GM12872 (cell line): ENCODE measurements at regions not wholly inside any gene's neighbourhood (a gene's known extent, or its start where the extent isn't known, plus 50 kb on each side); places are given as distances from the start of the nearest gene placed in this dataset.

Source experiments
- CTCF ChIP-seq: IDR thresholded peaks from 3 replicates; pipeline ENCODE4 v1.5.1; 2011; ENCODE audit warnings: low read depth, mild to moderate bottlenecking, low read length, moderate library complexity; ENCODE audit not compliant: insufficient read depth

GRCh38 chr4:80145739-80146138, 51.6 kb upstream of the PRDM8 start:
- TF ChIP-seq CTCF, result no peak

- no peak for TF ChIP-seq CTCF
Measured at GRCh38 chr4:80144676-80145470, 52.4 kb upstream of the PRDM8 start.

- no peak for TF ChIP-seq CTCF
Measured at GRCh38 chr4:80143307-80143679, 54.0 kb upstream of the PRDM8 start.

- no peak for TF ChIP-seq CTCF
Measured at GRCh38 chr4:80142394-80143306, 54.7 kb upstream of the PRDM8 start.

- TF ChIP-seq CTCF, result no peak
Measured at GRCh38 chr4:80141543-80141942, 55.8 kb upstream of the PRDM8 start.

- TF ChIP-seq CTCF, result no peak
Measured at GRCh38 chr4:80140194-80140593, 57.1 kb upstream of the PRDM8 start.

GRCh38 chr4:80139671-80140070, 57.6 kb upstream of the PRDM8 start:
- no peak for TF ChIP-seq CTCF
